HG03066 (cell line): ENCODE measurements at regions not wholly inside any gene's neighbourhood (a gene's known extent, or its start where the extent isn't known, plus 50 kb on each side); places are given as distances from the start of the nearest gene placed in this dataset.

ENCODE experiments used
- ATAC-seq: cut with Tn5 transposase; IDR thresholded peaks from one replicate; pipeline ENCODE4 v1.9.1; 2021; ENCODE audit warnings: low read depth; ENCODE audit not compliant: unreplicated experiment

- ATAC-seq = no peak
These were observed 50.3 kb upstream of the SDK1 start for GRCh38 chr7:3250725-3251124.
